SK-N-SH (cell line): ENCODE measurements at regions not wholly inside any gene's neighbourhood (a gene's known extent, or its start where the extent isn't known, plus 50 kb on each side); places are given as distances from the start of the nearest gene placed in this dataset.
"Not testable (repeated sequence)": the region's sequence is repeated elsewhere in the genome, so short reads cannot be mapped to it uniquely, and the experiment has no call there.

Experiments used
- CTCF ChIA-PET: fragments of 300-600, 350-600 bp; formaldehyde crosslinking; extraction: SDS; loops from one replicate; lab custom pipeline; 2021; lab: Yijun Ruan, JAX
- POLR2A ChIA-PET: fragments of 350-600 bp; sonication (Branson Sonifier 250); formaldehyde crosslinking; extraction: SDS; loops from one replicate; lab custom pipeline; 2020; ENCODE audit warnings: antibody characterized with exemption, inconsistent platforms; lab: Yijun Ruan, JAX
- DNase-seq: peaks from one replicate; pipeline ENCODE4 v3.0.0; 2012
- H2AFZ ChIP-seq: fragments of 200-600 bp; sonication (generic); 2 replicates; pipeline ENCODE4 v1.8.1; 2016; ENCODE audit warnings: antibody characterized with exemption, mild to moderate bottlenecking, low read depth
- H3F3A ChIP-seq: fragments of 200-600 bp; sonication (generic); replicated peaks from 2 replicates; pipeline ENCODE3; 2016; ENCODE audit warnings: antibody characterized with exemption, mild to moderate bottlenecking; ENCODE audit not compliant: insufficient read depth
- H3K27ac ChIP-seq, 2 experiments: fragments of 200-500 bp in 1 of 2; fragments of 200-600 bp in 1 of 2; sonication (Bioruptor generic) in 1 of 2; sonication (generic), shearing (Covaris generic) in 1 of 2; 2 replicates each; pipeline versions ENCODE4 v1.5.1 to v1.6.1; 2014 to 2016; ENCODE audit warnings: low read depth in 2 of 2, inconsistent platforms in 1 of 2, low read length in 1 of 2, mild to moderate bottlenecking in 1 of 2, mixed read lengths in 1 of 2
- H3K27me3 ChIP-seq: fragments of 200-600 bp; sonication (generic), shearing (Covaris generic); 2 replicates; pipeline ENCODE4 v1.6.1; 2016; ENCODE audit warnings: mixed run types; ENCODE audit not compliant: insufficient read depth
- H3K36me3 ChIP-seq, 2 experiments: fragments of 200-500 bp in 1 of 2; fragments of 200-600 bp in 1 of 2; sonication (Bioruptor generic) in 1 of 2; sonication (generic) in 1 of 2; replicated peaks in 1 of 2; 2 replicates each; pipeline versions ENCODE3 to v1.5.1; 2014 to 2016; ENCODE audit warnings: low read length in 1 of 2, mild to moderate bottlenecking in 1 of 2; ENCODE audit not compliant: insufficient read depth in 2 of 2, control insufficient read depth in 1 of 2
- H3K4me1 ChIP-seq, 2 experiments: fragments of 200-500 bp in 1 of 2; fragments of 200-600 bp in 1 of 2; sonication (Bioruptor generic) in 1 of 2; sonication (generic), shearing (Covaris generic) in 1 of 2; 2 replicates each; pipeline versions ENCODE4 v1.5.1 to v1.6.1; 2014 to 2016; ENCODE audit warnings: low read depth in 1 of 2, low read length in 1 of 2, mixed run types in 1 of 2; ENCODE audit not compliant: insufficient read depth in 2 of 2, control insufficient read depth in 1 of 2
- H3K4me2 ChIP-seq: fragments of 200-600 bp; sonication (generic), shearing (Covaris generic); 2 replicates; pipeline ENCODE4 v1.6.1; 2017; ENCODE audit warnings: mixed run types
- H3K4me3 ChIP-seq, 2 experiments: fragments of 200-500 bp in 1 of 2; fragments of 200-600 bp in 1 of 2; sonication (Bioruptor generic) in 1 of 2; sonication (generic), shearing (Covaris generic) in 1 of 2; 2 replicates each; pipeline versions ENCODE4 v1.5.1 to v1.8.1; 2014 to 2016; ENCODE audit warnings: low read depth in 2 of 2, inconsistent platforms in 1 of 2, low read length in 1 of 2, mild to moderate bottlenecking in 1 of 2, mixed read lengths in 1 of 2, moderate library complexity in 1 of 2
- H3K79me2 ChIP-seq: fragments of 200-600 bp; sonication (generic); 2 replicates; pipeline ENCODE4 v1.8.1; 2017; ENCODE audit warnings: mild to moderate bottlenecking; ENCODE audit not compliant: insufficient read depth
- H3K9ac ChIP-seq: fragments of 200-600 bp; sonication (generic); 2 replicates; pipeline ENCODE4 v1.6.1; 2017; ENCODE audit warnings: mixed run types
- H3K9me2 ChIP-seq: fragments of 200-600 bp; sonication (generic); 2 replicates; pipeline ENCODE4 v1.6.1; 2017; ENCODE audit warnings: mixed run types
- H3K9me3 ChIP-seq: fragments of 200-600 bp; sonication (generic); 2 replicates; pipeline ENCODE4 v1.6.1; 2017; ENCODE audit warnings: mixed run types, mild to moderate bottlenecking, moderate library complexity
- H4K20me1 ChIP-seq: fragments of 200-600 bp; sonication (generic); 2 replicates; pipeline ENCODE4 v1.6.1; 2017; ENCODE audit warnings: mild to moderate bottlenecking, mixed run types; ENCODE audit not compliant: insufficient read depth
- ELF1 ChIP-seq: IDR thresholded peaks from 2 replicates; pipeline ENCODE4 v1.4.0; 2012
- EZH2phosphoT487 ChIP-seq: fragments of 200-600 bp; sonication (generic); IDR thresholded peaks from 2 replicates; pipeline ENCODE4 v1.6.1; 2017; ENCODE audit warnings: low read depth, mixed run types, mild to moderate bottlenecking, antibody characterized with exemption, moderate library complexity, borderline replicate concordance
- FOXJ3 ChIP-seq: sonication (generic); formaldehyde crosslinking; IDR thresholded peaks from 2 replicates; pipeline ENCODE4 v1.5.1; 2020; ENCODE audit warnings: mild to moderate bottlenecking, missing genetic modification reagents
- JUND ChIP-seq: IDR thresholded peaks from 2 replicates; pipeline ENCODE4 v1.4.0; 2012
- MEF2A ChIP-seq: IDR thresholded peaks from 2 replicates; pipeline ENCODE4 v1.4.0; 2012; ENCODE audit warnings: low read depth, borderline replicate concordance
- NRF1 ChIP-seq: IDR thresholded peaks from 2 replicates; pipeline ENCODE4 v1.6.1; 2012; ENCODE audit warnings: low read depth, mild to moderate bottlenecking, low read length
- RCOR1 ChIP-seq: fragments of 150-350 bp; IDR thresholded peaks from 2 replicates; pipeline ENCODE4 v1.6.1; 2017; ENCODE audit warnings: antibody characterized with exemption, low read length
- RXRA ChIP-seq: IDR thresholded peaks from 2 replicates; pipeline ENCODE4 v1.4.0; 2012; ENCODE audit warnings: low read depth, mild to moderate bottlenecking, borderline replicate concordance
- SIN3A ChIP-seq: IDR thresholded peaks from 2 replicates; pipeline ENCODE4 v1.6.1; 2012; ENCODE audit warnings: low read depth, mild to moderate bottlenecking, low read length, moderate library complexity, borderline replicate concordance
- SMC3 ChIP-seq: IDR thresholded peaks from 2 replicates; pipeline ENCODE4 v1.6.1; 2012; ENCODE audit warnings: low read depth, low read length, improper control_type of control experiment
- TAF1 ChIP-seq: IDR thresholded peaks from 2 replicates; pipeline ENCODE4 v1.6.1; 2012; ENCODE audit warnings: low read depth, mild to moderate bottlenecking, low read length, moderate library complexity, borderline replicate concordance
- TCF12 ChIP-seq: IDR thresholded peaks from 2 replicates; pipeline ENCODE4 v1.4.0; 2012
- TEAD4 ChIP-seq: IDR thresholded peaks from 2 replicates; pipeline ENCODE4 v1.4.0; 2012; ENCODE audit warnings: mild to moderate bottlenecking, borderline replicate concordance; ENCODE audit not compliant: insufficient read depth
- WGBS: methylation state at CpG from one replicate; pipeline ENCODE4 v1.1.6; 2017; ENCODE audit warnings: low lambda C conversion rate; 5-methylcytosine and 5-hydroxymethylcytosine counted together
- TF ChIP-seq, protein P1 (sequence below): fragments of 150-350 bp; IDR thresholded peaks from 2 replicates; pipeline ENCODE4 v1.6.1; 2016; ENCODE audit warnings: mild to moderate bottlenecking, low read depth, low read length

DNA sequence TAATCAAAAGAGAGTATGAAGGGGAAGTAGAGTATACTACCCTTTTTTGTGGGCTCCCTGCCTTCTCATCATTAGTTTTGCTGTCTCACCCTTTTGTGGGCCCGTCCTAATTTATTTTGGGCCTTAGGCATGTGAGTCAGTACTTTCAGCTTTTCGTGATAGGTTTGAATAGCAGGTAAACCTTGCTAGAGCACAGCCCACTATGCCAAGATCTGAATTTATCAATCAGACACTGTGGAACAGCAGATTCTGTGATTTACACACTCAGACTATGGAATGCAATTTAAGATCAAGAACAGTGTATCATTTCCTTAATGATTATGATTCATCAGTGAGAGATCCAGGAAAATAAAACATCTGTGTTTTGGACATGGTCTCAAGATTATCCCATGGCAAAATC, 1117.1 kb downstream of the KHDRBS2 start:
- H3K27ac ChIP-seq = no peak overlapping the region
- TF ChIP-seq, protein P1, sequence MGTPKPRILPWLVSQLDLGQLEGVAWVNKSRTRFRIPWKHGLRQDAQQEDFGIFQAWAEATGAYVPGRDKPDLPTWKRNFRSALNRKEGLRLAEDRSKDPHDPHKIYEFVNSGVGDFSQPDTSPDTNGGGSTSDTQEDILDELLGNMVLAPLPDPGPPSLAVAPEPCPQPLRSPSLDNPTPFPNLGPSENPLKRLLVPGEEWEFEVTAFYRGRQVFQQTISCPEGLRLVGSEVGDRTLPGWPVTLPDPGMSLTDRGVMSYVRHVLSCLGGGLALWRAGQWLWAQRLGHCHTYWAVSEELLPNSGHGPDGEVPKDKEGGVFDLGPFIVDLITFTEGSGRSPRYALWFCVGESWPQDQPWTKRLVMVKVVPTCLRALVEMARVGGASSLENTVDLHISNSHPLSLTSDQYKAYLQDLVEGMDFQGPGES = no peak
- TF ChIP-seq TCF12 = no peak
- TF ChIP-seq SIN3A = no peak
- no peak for TF ChIP-seq ELF1
- TF ChIP-seq MEF2A = no peak
- TF ChIP-seq FOXJ3 (CRISPR knock-in tag) = no peak
- no peak for TF ChIP-seq JUND
- no peak for TF ChIP-seq RXRA
- TF ChIP-seq EZH2phosphoT487 = no peak
- TF ChIP-seq TEAD4 = no peak
- TF ChIP-seq NRF1 = no peak
- TF ChIP-seq TAF1 = no peak
- no peak for TF ChIP-seq SMC3
- TF ChIP-seq RCOR1 = no peak
- 0% methylated on average over 2 of the region's 2 CpGs for WGBS
- H3K4me2 ChIP-seq = no peak overlapping the region
- no peaks in the 10 kb centered on the region for H3K9me2 ChIP-seq
- no peaks in the 10 kb centered on the region for H3K36me3 ChIP-seq
- H3K4me1 ChIP-seq = no peaks in the 10 kb centered on the region
- H4K20me1 ChIP-seq = no peaks in the 10 kb centered on the region
- H3F3A ChIP-seq = no peaks in the 10 kb centered on the region
- ChIA-PET CTCF (no interaction called here), POLR2A (no interaction called here)
- H3K79me2 ChIP-seq = no peaks in the 10 kb centered on the region
- H2AFZ ChIP-seq = no peak overlapping the region
- no peak overlapping the region for H3K4me3 ChIP-seq
- H3K9ac ChIP-seq = no peak overlapping the region
- H3K9me3 ChIP-seq = no peaks in the 10 kb centered on the region
- H3K27me3 ChIP-seq = no peaks in the 10 kb centered on the region
- DNase-seq = no peak

DNA sequence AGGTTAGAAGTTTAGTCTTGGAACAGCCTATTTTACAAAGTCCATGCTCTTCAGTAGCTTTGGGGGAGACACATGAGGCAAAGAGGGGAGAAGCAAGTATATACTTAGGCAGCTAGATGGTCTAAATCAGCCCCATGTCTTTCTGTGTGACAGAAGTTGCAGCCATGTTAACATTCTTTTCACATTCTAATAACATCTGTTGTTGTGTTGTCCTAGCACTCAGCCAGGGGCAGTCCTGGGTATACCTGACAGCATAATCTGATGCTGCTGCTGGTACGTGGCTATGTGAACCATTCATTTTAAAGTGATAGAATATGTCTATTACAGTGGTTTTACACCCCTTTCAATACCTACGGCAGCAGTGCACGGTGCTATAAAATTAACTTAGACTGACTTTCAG, 1137.0 kb downstream of the KHDRBS2 start:
- H3K9ac ChIP-seq, H3F3A ChIP-seq, H3K9me2 ChIP-seq, H3K4me2 ChIP-seq, H3K4me3 ChIP-seq, H4K20me1 ChIP-seq, H3K36me3 ChIP-seq, H3K27me3 ChIP-seq, H3K79me2 ChIP-seq, H3K9me3 ChIP-seq, H3K4me1 ChIP-seq, H2AFZ ChIP-seq, CTCF ChIA-PET, H3K27ac ChIP-seq, POLR2A ChIA-PET, DNase-seq: not testable (repeated sequence)
- WGBS = 4% methylated on average over 3 of the region's 3 CpGs

DNA sequence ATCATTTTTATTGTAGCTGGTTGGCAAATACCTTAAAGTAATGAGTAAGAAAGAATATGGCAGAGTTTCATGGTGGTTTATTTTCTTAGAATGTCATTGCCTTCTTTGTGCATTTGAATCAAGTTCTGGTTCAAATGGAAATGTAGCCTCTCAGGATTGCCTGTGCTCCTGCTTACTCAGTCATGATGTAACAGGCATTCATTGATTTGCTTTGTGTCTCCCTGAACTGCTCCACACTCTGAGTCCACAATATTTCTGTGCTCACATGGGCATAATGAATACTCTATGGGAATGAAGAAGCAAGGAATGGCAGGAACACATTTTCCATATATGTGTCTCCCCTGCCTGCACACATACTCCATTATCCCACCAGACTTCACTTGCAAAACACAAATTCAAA, 1143.8 kb downstream of the KHDRBS2 start:
- DNase-seq, H3K9ac ChIP-seq, H3F3A ChIP-seq, H3K4me1 ChIP-seq, H4K20me1 ChIP-seq, CTCF ChIA-PET, H2AFZ ChIP-seq, POLR2A ChIA-PET, H3K27ac ChIP-seq, H3K4me3 ChIP-seq, H3K79me2 ChIP-seq, H3K9me3 ChIP-seq, H3K4me2 ChIP-seq, H3K27me3 ChIP-seq, H3K9me2 ChIP-seq, H3K36me3 ChIP-seq: not testable (repeated sequence)
